ENCODE measurements at regions not wholly inside any gene's neighbourhood (a gene's known extent, or its start where the extent isn't known, plus 50 kb on each side); places are given as distances from the start of the nearest gene placed in this dataset.

DNA sequence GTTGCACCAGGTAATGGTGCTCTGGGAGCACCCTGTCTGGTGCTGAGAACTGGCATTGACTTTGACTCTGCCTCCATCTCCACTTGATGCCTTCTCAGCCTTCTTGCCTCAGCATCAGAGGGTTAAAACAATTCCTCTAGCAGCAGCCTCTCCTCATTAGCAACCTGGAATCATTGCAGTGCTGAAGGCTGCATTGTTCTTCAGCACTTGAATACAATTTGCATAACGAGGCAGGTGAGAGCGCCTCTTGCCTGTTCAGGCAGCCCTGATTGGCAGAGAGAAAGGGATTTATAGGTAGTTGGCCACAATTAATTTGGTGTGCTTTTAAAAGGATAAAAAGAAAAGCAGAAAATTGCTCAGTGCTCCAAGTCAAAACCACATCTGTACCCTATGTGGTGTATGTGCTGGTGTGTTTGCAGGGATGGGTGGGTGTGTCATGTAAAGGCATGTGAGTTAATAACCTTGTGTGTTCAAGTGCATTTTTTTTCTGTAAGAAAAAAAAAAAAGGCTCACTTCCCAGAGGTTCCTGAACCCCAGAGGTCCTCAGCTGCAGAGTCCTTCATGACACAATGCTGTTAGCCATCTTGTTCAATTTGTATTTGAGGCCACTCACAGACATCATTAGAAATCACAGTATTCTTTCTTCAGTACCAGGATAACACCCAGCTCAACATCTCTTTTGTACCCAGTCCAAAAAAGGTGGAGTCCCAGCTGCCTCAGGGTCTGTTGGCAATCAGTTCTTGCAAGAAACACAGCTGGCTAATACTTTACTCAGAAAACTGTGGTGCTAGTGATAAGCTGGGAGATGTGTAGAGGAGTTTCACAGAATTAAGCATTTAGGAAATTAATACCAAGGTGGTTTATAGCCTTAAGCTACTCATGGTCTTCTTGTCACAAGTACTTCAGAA is 385.6 kb downstream of the GRIN2B start:
- DNase-seq (ENCODE audit: low read depth): no peak

DNA sequence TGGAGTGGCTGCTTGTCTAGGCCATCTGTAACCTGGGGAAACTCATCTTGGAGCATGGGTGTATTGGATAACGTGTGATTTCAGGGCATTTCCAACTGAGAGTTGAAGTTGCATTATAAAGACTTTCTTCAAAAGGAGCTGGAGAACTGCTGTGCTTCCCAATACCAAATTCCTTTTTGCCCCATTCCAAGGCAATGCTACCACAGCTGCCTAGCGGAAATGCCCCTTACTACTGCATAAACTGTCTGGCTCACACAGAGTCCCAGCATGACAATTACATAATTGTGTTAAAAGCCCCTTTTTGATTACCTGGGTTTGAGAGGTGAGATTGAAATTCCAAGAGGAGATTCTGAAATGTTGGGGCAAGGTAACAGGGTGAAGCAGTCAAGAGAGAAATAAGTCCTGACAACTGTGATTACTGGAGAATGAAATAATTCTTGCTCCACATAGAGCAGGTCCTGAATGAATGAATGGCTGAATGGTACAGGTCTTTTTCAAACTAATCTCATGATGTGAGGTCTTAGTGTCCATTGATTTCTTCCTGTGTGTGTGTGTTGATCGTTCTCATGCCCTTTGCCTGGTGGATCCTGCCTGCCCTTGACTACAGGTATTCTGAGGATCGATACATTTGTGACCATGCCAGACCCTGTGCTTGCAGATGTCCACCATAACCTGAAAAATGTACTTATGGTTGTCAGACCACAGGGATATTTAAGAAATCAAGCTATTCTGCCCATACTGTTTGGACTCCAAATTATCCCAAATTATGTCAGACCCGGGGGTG is 386.5 kb downstream of the GRIN2B start:
- DNase-seq (ENCODE audit: low read depth): no peak

DNA sequence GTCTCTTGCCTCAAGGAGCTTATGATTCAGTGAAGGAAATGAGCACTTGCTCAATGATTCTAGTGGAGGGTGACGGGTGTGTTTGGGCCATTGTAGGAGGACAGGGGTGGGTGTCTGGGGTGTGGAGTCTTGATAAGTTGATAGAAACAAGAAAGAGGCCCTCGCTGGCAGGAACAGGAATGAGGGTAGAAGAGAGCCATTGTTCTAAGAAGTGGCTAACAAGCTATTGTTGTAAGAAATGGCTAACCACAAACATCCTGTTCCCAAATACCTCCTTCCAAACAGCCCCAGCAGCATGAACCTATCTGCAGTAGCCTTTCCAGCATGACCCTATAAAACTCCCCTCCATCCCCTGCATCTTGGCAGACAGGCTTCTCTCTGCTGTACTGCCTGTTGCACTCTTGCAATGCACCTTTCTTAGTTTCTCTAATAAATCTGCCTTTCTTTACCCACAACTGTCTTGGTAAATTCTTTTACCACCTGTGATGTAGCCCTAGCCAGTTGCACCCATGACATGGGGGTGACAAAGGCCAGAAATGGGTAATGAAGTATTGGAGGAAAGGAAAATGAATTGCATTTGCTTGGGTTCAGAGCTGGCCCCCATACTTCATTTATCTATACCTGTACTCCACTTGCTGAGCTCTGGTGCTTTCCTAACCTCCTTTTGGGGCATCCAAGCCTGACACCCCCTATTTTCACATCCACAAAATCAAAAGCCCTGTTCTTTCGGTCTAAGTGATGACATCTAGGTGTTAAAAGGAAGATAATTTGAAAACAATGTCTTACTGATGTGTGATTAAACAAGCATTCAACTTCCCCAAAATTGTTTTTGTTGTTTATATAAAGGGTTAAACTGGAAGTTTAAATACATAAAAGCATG is 389.1 kb downstream of the GRIN2B start:
- DNase-seq (ENCODE audit: low read depth): no peak

DNA sequence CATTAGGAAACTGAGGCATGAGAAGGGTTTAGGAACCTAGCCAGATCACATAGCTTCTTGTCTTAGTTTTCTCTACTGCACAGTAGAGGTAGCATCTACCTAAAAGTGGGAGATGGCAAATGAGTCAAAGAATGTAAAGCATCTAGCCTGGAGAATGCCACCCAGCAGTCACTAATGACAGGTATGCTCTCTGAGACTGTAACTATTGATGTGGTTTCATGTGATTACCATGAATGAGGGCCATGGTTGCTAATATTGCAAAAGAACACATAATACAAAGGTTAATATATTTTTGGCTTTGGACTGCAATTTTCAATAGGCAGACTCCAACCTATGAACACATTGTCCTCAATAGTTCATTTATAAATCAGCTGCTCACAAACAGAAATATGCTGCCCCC is 389.9 kb downstream of the GRIN2B start:
- no peak for DNase-seq (ENCODE audit: low read depth)

DNA sequence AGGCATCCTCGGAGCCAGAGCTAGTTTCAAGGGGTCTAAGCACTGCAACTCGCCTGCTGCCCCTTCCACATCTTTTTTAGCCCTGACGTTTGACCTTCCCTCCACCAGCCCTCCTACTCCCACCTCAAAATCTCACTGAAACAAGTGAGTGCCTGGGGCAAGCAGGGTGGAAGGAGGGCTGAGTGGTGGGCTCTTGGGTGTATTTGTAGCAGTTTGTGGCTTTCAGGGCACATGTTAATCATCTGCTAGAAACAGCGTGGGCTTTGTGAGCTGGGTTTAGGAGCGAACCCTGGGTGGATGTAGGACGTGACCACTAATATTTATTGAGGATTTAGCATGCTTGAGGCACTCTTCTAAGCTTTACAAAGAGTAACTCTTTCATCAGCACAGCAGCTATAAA is 390.3 kb downstream of the GRIN2B start:
- DNase-seq (ENCODE audit: low read depth): no peak

DNA sequence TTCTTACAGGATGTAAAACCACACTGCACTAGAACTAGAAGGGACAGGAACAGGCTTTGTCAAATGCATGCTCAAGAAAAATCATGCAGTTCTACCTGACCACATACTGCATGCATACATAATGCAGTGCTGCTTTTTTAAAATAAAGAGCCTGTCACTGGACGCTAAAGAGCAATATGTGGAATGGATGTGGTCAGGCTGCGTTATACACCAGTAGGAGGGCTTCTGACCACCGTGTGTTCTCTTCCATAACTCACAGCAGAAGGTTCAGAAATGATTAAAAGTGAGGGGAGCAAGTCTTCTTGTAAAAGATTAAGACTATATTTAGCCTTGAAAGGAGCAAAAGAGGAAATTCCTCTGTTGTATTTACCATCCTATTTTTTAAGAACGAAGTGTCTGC is 392.0 kb downstream of the EMP1 start:
- DNase-seq (ENCODE audit: low read depth): no peak

DNA sequence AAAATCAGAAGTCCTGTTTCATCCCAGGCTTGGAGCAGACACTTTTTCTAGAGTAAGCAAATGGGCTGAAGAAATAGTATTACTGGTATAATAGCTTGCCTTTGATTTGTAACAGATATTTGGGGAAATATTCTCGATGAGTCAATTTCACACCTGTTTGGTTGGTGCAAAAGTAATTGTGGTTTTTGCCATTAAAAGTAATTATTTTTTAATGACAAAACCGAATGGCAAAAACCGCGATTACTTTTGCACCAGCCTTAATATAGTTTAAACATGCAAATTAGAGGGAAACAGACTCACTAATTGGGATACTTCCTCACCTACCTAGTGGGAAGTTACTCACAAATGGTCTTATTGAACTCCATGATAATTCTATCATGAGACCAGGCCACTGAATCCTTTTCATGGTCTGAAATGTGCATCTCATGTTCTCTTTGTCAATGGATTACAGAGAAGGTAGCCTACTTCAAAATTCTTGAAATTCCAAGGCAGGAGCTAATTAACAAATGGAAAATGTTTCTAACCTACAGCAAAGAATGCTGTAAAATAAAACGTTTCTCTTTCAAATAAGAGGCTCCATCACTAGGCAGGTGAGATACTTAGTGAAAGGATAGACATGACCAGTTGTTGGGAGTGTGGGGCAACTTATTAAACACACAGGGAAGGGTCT is 391.3 kb downstream of the EMP1 start:
- no peak for DNase-seq (ENCODE audit: low read depth)

DNA sequence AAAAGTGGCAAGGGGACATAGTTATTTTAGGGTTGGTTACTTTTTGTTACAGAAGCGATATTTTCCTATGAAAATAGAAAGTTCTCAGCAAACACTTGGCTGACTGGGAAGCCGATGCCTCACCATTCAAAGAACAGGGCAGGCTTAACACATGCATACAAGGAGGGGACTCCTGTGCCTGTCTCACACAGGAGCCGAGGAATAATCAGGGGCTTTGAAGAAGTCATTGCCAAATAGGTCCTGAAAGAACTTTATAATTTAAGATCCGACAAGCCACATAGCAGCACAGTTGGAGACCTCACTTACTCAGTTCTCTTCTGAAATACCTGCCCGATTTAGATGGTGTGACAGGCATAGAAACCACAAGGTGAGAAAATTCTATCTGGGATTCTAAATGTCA is 389.8 kb downstream of the EMP1 start:
- DNase-seq (ENCODE audit: low read depth): no peak

DNA sequence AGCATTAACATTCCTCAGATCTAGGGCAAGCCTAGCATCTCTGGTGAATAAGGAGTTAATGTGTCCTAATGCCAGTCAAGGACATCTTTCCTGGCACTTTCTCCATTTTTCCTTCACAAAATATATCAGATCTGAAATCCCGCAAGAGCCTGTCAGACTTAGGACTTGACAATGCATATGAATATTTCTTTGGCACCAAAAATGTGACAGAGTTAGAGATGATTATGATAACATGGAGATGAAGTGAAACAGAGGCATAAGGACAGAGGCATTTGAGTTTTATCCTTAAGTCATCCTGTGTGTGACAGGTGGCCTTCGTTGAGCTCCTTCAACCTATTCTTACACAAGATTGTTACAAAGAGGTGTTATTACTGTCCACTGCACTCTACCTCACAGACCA is 388.0 kb downstream of the EMP1 start:
- DNase-seq (ENCODE audit: low read depth): no peak

DNA sequence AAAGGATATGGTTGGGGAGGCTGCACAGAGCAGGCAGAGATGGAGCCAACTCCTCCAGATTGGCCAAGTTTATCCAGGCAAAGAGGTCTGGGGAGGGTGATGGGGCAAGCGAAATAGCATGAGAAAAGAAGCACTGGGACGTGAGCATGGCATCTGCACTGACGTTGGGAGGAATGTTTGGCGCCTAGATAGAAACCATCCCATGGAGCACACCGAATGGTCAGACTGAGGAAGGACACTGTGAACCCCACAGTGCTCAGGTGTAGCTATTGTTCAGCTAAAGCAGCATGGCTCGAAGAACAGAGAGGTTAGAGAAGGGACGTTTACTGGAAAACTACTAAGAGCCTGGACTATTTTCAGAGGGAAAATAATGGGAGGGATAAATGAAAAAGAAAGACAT is 387.1 kb downstream of the EMP1 start:
- DNase-seq (ENCODE audit: low read depth): no peak

DNA sequence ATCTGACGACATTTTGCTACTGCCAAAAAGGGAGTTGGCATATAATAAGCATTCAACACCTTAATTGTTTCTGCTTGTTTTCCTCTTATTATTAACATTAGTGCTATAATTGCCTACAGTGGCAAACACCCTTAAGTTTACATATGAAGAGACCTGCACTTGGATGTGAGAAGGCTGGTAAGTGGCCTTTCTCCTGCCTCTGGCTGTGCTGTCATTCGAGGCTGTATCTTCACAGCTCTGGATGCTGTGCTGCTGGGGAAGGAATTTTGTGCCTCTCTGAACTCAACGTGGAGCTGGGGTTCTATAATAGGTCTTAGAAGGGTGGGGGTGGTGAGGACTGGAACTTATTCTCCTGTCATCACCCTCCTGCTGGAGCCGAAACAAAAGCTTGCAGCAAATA is 385.9 kb downstream of the EMP1 start:
- DNase-seq (ENCODE audit: low read depth): no peak

DNA sequence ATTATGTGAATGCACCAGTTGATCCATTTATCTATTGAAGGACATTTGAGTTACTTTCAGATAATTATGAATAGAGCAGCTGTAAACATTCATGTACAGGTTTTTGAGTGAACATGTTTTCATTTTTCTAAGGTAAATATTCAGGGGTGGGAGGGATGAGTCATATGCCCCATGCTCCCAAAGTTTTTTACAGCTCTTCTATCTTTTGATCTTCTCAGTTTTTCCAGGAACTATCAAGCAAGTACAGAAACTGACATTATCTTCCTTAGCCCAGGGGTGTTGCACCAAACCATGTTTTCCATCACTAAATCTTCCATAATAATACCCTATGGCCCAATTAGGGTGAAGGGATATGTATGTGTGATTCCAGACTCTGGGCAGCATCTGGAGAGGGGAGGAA is 384.5 kb downstream of the EMP1 start:
- no peak for DNase-seq (ENCODE audit: low read depth)

DNA sequence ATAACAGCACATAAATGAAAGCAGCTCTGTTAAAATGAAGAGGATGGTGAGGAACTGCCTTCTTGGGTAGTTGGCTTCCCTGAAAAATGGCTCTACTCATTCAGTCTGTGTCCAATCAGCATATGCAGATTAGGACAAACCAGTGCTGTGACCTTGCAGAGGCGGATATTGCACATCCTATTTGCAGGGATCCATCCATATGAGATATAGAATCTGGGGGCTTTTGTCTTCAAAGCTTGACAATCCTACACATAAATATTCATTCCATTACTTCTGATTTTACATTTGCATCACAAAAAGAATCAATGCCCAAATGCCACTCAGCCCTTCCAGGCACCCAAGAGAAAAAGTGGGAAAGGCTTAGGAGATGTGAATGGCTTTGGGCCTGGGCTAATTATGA is 383.7 kb downstream of the EMP1 start:
- no peak for DNase-seq (ENCODE audit: low read depth)

DNA sequence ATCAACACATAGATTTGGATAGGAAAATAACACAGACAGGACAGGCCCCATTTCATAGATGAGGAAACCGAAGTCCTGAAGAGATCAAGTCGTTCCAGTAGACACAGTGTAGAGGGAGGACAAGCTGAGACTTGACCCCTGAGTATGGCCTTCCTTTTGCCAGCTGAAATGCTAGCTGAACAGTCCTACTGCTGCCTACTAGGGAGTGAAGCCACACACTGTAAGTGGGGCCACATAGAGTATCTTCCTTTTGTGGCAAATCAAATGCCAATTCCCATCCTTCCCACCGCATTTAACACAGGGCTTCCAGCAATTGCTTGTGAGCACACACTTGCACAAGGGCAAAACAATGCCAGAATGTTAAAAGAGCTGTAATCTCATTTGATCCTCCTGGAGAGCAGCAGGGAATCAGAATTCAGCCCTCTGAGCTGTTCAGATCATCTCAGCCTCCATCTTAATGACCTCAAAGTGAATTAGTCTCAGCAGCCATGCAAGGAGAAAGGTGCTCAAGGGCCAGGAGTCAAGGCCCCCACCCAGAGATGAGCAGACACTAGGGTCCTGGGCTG is 380.5 kb downstream of the EMP1 start:
- DNase-seq (ENCODE audit: low read depth): no peak

DNA sequence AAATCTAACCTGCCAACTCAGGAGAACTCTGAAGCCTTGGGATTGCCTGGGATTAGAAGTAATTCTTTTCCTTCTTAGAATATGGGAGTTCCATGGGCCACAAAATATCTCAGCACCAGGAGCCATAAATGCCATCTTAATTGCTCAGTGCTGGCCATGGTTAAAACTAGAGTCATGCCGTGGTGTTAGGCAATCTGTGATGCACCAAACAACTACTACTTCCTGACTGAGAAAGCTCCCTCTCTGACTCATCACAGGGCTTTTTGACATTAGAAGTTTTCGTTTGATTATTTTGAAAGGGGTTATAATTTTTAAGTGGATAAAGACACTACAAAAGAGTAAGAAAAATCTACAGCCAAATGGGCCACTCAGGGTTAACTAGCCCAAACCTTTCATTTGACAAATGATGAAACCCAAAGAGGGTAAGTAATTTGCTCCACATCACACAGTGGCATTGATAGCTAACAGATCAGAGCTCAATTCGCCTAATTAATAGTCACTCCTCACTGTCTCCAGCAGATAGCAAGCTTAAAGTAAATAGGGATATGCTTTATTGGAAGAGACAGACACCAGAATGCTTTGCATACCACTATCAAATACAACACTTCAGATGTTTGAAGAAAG is 377.3 kb downstream of the EMP1 start:
- no peak for DNase-seq (ENCODE audit: low read depth)

DNA sequence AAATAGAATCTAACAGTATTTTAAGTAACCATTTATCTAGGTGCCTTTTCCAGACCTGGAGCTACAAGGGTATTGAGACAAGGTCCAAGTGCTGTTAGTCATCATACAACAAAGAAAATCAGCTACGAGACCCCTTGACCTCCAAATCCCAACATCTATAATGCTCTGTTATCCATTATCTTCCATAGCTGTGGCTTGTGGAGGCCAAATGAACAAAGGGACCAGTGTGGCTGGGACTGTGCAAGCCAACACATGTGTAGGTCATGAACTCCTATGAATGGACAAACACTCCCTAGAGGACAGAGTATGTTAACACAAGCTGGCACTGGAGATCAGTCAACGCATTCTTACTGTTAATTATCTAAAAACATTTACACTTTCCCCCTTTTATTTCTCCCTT is 374.5 kb downstream of the EMP1 start:
- no peak for DNase-seq (ENCODE audit: low read depth)

DNA sequence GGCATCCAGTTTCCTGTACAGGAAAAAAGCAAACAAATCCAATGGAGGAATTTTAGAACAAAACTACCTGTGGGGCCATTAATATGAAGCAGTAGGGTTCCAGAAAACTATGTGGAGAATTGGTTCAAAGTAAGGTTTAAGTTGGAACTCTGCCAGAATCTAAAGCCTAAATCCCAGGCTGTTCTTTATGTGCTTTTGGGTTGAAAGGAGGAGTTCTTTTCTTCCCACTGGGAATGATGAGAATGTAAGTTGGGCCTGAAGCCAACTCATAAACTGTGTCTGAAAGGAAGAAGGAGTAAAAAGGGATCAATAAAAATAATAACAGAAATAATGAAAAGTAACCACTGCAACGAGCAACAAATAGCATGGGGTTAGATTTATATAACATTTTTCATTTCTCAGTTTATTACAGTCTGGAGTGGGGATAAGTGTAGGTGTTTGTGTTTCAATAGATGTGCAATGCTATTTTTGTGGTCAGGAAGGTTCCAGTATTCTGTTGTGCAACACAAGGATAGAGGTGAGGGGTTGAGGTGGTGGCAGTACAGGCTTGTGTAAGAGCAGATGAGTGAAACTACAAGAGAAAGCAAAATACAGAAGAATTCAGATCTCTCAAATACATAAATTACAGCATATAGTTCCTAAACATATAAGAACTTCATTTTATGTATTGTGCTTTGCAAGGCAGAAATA is 373.6 kb downstream of the EMP1 start:
- no peak for DNase-seq (ENCODE audit: low read depth)

DNA sequence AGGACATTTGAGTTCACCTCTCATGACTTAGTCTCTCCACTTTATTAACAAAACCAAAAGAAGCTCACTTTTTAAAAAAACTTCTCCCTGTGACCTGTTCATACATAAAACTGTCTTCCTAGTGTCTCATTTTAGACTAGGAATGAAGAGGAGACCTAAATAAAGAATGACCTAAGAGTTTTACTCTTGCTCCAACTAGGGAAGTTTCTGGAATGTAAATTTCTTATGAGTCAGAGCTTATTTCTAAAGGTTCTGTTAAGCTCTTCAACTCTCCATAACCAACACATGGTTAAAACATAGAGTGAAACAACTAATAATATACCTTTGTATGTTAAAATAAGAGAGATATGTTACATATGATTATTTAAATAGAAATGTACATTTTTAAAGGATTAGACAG is 369.8 kb downstream of the EMP1 start:
- no peak for DNase-seq (ENCODE audit: low read depth)

DNA sequence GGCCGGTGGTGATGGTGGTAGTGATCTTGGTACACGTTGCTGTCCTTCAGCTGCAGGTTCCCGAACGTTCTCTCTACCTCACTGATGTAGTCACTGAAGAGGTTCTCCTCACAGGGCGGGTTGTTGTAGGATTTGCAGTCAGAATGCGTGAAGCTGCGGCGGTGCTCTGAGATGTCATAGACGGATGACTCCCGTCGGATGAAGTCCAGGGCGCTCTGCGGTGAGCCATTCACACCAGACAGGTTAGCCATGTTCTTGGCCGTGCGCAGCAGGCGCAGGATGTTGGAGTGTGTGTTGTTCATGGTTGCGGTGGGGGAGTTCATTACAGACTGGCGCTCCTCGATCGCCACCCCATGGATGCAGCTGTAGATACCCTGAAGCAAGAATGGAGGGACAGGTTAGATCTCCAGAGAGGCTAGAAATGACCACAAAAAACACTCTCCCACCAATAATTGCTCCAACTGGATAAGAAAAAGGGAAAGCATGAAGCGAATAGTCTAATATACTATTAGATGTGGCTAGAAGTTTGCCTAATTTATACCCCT is 367.8 kb downstream of the EMP1 start:
- DNase-seq (ENCODE audit: low read depth): no peak

DNA sequence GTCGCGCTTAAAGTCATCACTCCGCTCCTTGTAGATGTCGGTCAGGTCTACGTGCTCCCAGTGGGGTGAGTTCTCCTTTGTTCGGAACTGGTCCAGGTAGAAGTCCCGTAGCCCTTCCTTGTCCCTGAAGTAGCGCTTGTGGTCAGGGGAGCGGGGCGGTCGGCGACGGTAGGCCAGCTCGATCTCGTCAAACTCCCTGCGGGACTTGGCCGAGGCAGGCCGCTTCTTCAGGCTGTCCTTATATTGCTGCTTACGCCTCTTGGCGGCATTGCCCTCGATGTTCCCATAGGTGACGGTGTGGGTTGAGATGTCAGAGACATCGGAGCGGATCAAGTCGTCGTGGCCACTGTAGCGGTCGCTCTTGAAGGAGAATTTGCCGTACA is 367.2 kb downstream of the EMP1 start:
- DNase-seq (ENCODE audit: low read depth): no peak

Measured in T follicular helper cell (primary cell).